K562 (cell line): ENCODE measurements at regions not wholly inside any gene's neighbourhood (a gene's known extent, or its start where the extent isn't known, plus 50 kb on each side); places are given as distances from the start of the nearest gene placed in this dataset.

ENCODE experiments used
- ATAC-seq: fragments of 200-7000 bp; cut with Tn5 transposase; 3 replicates; pipeline ENCODE4 v1.9.1; 2020; ENCODE audit warnings: moderate library complexity
- BruUV-seq: library from RNA; stranded (reverse); fragments of 400-500 nt; replicated peaks from 2 replicates; lab custom pipeline; 2021; lab: Mats Ljungman, UMichigan
- CTCF ChIA-PET: fragments of 300-600 bp; formaldehyde crosslinking; extraction: SDS; loops from one replicate; lab custom pipeline; 2021; ENCODE audit warnings: low intra/inter-chr PET ratio; lab: Yijun Ruan, JAX
- POLR2A ChIA-PET: fragments of 300-600, 350-650 bp; sonication (Branson Sonifier 250); formaldehyde crosslinking; extraction: SDS; loops from one replicate; lab custom pipeline; 2021; ENCODE audit warnings: antibody characterized with exemption, inconsistent platforms; lab: Yijun Ruan, JAX
- DNase-seq, 4 experiments: peaks; one replicate each; pipeline versions ENCODE4 v3.0.0 to v3.0.0-alpha.2; 2011 to 2018; ENCODE audit warnings: low spot score in 3 of 4, mixed read lengths in 3 of 4; ENCODE audit errors: extremely low read depth in 1 of 4
- FAIRE-seq: peaks from 2 replicates; lab custom pipeline; 2011; peaks lifted over from hg19 to GRCh38; lab: Jason Lieb, UNC
- H2AFZ ChIP-seq: 2 replicates; pipeline ENCODE4 v1.6.0; 2011; ENCODE audit warnings: low read depth, low read length, control low read depth, inconsistent platforms
- H3K27ac ChIP-seq: fragments of 200-600 bp; 3 replicates; pipeline ENCODE4 v1.8.0; 2011; ENCODE audit warnings: low read depth, mild to moderate bottlenecking, control low read depth, inconsistent platforms, low read length, moderate library complexity, mixed read lengths; ENCODE audit errors: extremely low read depth
- H3K27me3 ChIP-seq, 2 experiments: fragments of 300-600 bp in 1 of 2; 2 replicates in 1 of 2; 3 replicates in 1 of 2; pipeline versions ENCODE4 v1.6.0 to v1.8.0; 2011; ENCODE audit warnings: inconsistent platforms in 2 of 2, low read length in 2 of 2, mild to moderate bottlenecking in 1 of 2, mixed read lengths in 1 of 2, moderate library complexity in 1 of 2; ENCODE audit not compliant: control insufficient read depth in 2 of 2, insufficient read depth in 2 of 2
- H3K36me3 ChIP-seq: fragments of 300-600 bp; 3 replicates; pipeline ENCODE4 v1.8.0; 2011; ENCODE audit warnings: mild to moderate bottlenecking, low read length, inconsistent platforms; ENCODE audit not compliant: control insufficient read depth, insufficient read depth
- H3K4me1 ChIP-seq, 2 experiments: fragments of 200-600 bp in 1 of 2; replicated peaks in 1 of 2; 2 replicates in 1 of 2; 3 replicates in 1 of 2; pipeline versions ENCODE4 v1.5.1 to v1.8.0; 2011; ENCODE audit warnings: inconsistent platforms in 2 of 2, low read length in 2 of 2, mild to moderate bottlenecking in 1 of 2, mixed read lengths in 1 of 2, moderate library complexity in 1 of 2; ENCODE audit not compliant: control insufficient read depth in 2 of 2, insufficient read depth in 2 of 2
- H3K4me2 ChIP-seq: 2 replicates; pipeline ENCODE4 v1.6.1; 2011; ENCODE audit warnings: low read length, control low read depth, inconsistent platforms, mixed read lengths; ENCODE audit not compliant: insufficient read depth
- H3K4me3 ChIP-seq: fragments of 200-600 bp; sonication (generic), shearing (Covaris generic); 2 replicates; pipeline ENCODE4 v1.5.1; 2016; ENCODE audit warnings: control low read depth, inconsistent platforms
- H3K79me2 ChIP-seq: fragments of 200-600 bp; 3 replicates; pipeline ENCODE4 v1.8.0; 2011; ENCODE audit warnings: low read length, inconsistent platforms; ENCODE audit not compliant: control insufficient read depth, insufficient read depth
- H3K9ac ChIP-seq, 2 experiments: 2 replicates each; pipeline versions ENCODE4 v1.6.0 to v1.6.1; 2011; ENCODE audit warnings: low read depth in 2 of 2, low read length in 2 of 2, control low read depth in 1 of 2, inconsistent platforms in 1 of 2, mild to moderate bottlenecking in 1 of 2, mixed read lengths in 1 of 2; ENCODE audit not compliant: insufficient read depth in 1 of 2
- H3K9me1 ChIP-seq: one replicate; pipeline ENCODE4 v1.6.0; 2011; ENCODE audit warnings: inconsistent platforms, mild to moderate bottlenecking, low read length, moderate library complexity; ENCODE audit not compliant: control insufficient read depth, insufficient read depth
- H3K9me3 ChIP-seq: replicated peaks from 2 replicates; pipeline ENCODE4 v1.5.1; 2011; ENCODE audit warnings: low read depth, low read length, inconsistent platforms; ENCODE audit not compliant: control insufficient read depth, insufficient read depth
- H4K20me1 ChIP-seq: replicated peaks from 2 replicates; pipeline ENCODE4 v1.6.1; 2011; ENCODE audit warnings: low read length, inconsistent platforms, mixed read lengths; ENCODE audit not compliant: control insufficient read depth, insufficient read depth
- SMARCB1 ChIP-seq: IDR thresholded peaks from 2 replicates; pipeline ENCODE4 v1.6.1; 2011; ENCODE audit warnings: improper control_type of control experiment, low read depth; ENCODE audit not compliant: insufficient read length
- TAL1 ChIP-seq: fragments of 450-650 bp; IDR thresholded peaks from 2 replicates; pipeline ENCODE4 v1.6.1; 2016; ENCODE audit warnings: mild to moderate bottlenecking
- WGBS: fragments of 100-300 bp; shearing (Covaris generic); methylation state at CpG from one replicate; pipeline ENCODE4 v1.1.6; 2016; ENCODE audit warnings: low coverage, mixed read lengths; ENCODE audit not compliant: insufficient coverage; ENCODE audit errors: missing lambda C conversion rate; 5-methylcytosine and 5-hydroxymethylcytosine counted together
- in situ Hi-C: fragments of 300-500 bp; cut with MboI; formaldehyde crosslinking; loops from 4 replicates; pipeline ENCODE4 v1.15.0; 2018; ENCODE audit warnings: inconsistent platforms, mixed read lengths
- intact Hi-C: fragments of 100-400 bp; cut with micrococcal nuclease; formaldehyde crosslinking; loops from 2 replicates; pipeline ENCODE4 v1.14.2; 2022
- TF ChIP-seq, protein P1 (sequence below), 2 experiments: fragments of 200-800 bp in 1 of 2; sonication (Bioruptor generic) in 1 of 2; sonication (generic) in 1 of 2; formaldehyde crosslinking in 1 of 2; IDR thresholded peaks in 1 of 2; conservative IDR thresholded peaks in 1 of 2; 2 replicates each; pipeline versions ENCODE4 v1.5.0 to v1.6.1; 2016 to 2020; ENCODE audit warnings: missing compliant biosample characterization in 1 of 2, missing genetic modification characterization in 1 of 2, missing genetic modification reagents in 1 of 2
- TF ChIP-seq, protein P2 (sequence below): fragments of 450-650 bp; IDR thresholded peaks from 2 replicates; pipeline ENCODE4 v1.6.1; 2016; ENCODE audit warnings: mild to moderate bottlenecking

DNA sequence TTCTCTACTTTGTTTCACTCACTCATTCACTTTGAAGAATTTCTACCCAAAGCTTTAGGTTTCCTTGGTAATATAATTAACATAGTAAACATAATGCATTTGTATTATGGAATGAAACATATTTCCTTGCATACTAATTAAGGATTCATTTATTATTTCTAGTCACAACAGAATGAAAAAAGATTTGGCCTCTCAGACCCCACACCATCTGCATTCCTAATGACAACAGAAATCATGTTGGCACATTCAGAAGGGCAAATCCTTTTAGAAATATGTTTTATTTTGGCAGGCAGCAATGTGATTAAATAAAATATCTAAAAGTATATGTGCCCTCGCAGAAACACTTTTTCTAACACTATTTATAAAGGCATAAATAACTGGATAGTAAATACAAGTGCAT, 163.4 kb downstream of the HTR1B start:
- 0% methylated on average over 1 of the region's 1 CpG for WGBS
- H2AFZ ChIP-seq: no peak overlapping the region
- TF ChIP-seq TAL1: no peak
- TF ChIP-seq, protein P1, sequence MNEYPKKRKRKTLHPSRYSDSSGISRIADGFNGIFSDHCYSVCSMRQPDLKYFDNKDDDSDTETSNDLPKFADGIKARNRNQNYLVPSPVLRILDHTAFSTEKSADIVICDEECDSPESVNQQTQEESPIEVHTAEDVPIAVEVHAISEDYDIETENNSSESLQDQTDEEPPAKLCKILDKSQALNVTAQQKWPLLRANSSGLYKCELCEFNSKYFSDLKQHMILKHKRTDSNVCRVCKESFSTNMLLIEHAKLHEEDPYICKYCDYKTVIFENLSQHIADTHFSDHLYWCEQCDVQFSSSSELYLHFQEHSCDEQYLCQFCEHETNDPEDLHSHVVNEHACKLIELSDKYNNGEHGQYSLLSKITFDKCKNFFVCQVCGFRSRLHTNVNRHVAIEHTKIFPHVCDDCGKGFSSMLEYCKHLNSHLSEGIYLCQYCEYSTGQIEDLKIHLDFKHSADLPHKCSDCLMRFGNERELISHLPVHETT (CRISPR knock-in tag; conservative IDR thresholded peaks at IDR 0.05 in 1 of 2, IDR thresholded peaks at IDR 0.05 in 1 of 2): no peak
- TF ChIP-seq, protein P2, sequence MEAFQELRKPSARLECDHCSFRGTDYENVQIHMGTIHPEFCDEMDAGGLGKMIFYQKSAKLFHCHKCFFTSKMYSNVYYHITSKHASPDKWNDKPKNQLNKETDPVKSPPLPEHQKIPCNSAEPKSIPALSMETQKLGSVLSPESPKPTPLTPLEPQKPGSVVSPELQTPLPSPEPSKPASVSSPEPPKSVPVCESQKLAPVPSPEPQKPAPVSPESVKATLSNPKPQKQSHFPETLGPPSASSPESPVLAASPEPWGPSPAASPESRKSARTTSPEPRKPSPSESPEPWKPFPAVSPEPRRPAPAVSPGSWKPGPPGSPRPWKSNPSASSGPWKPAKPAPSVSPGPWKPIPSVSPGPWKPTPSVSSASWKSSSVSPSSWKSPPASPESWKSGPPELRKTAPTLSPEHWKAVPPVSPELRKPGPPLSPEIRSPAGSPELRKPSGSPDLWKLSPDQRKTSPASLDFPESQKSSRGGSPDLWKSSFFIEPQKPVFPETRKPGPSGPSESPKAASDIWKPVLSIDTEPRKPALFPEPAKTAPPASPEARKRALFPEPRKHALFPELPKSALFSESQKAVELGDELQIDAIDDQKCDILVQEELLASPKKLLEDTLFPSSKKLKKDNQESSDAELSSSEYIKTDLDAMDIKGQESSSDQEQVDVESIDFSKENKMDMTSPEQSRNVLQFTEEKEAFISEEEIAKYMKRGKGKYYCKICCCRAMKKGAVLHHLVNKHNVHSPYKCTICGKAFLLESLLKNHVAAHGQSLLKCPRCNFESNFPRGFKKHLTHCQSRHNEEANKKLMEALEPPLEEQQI: no peak
- TF ChIP-seq SMARCB1: no peak

More for the DNA sequence above, 163.4 kb downstream of the HTR1B start:
- ATAC-seq (no peak), FAIRE-seq (no peak), DNase-seq (no peak)
- in situ Hi-C loops (no loop called here), intact Hi-C loops (no loop called here)
- Histone ChIP-seq H4K20me1 (no peaks in the 10 kb centered on the region), H3K4me1 (no peaks in the 10 kb centered on the region), H3K4me2 (no peak overlapping the region), H3K79me2 (no peaks in the 10 kb centered on the region), H3K9me1 (no peaks in the 10 kb centered on the region), H3K4me3 (no peak overlapping the region), H3K27ac (no peak overlapping the region), H3K36me3 (no peaks in the 10 kb centered on the region), H3K9me3 (no peaks in the 10 kb centered on the region), H3K9ac (no peak overlapping the region), H3K27me3 (no peaks in the 10 kb centered on the region)
- POLR2A ChIA-PET: no interaction called here
- BruUV-seq: no TSS peak
- CTCF ChIA-PET: no interaction called here
